ENCODE measurements at regions not wholly inside any gene's neighbourhood (a gene's known extent, or its start where the extent isn't known, plus 50 kb on each side); places are given as distances from the start of the nearest gene placed in this dataset.
"Not testable (repeated sequence)": the region's sequence is repeated elsewhere in the genome, so short reads cannot be mapped to it uniquely, and the experiment has no call there.

- Histone ChIP-seq H3K9ac (ENCODE audit: low read depth in 1 of 2, low read length in 2 of 2) (no peak overlapping the region), H3K4me3 (ENCODE audit: low read length in 2 of 2) (no peak overlapping the region), H3K27ac (ENCODE audit: low read depth in 2 of 2, low read length in 2 of 2) (no peak overlapping the region), H3K9me3 (ENCODE audit: control insufficient read depth in 2 of 2, low read length in 2 of 2) (no peaks in the 10 kb centered on the region), H3K4me1 (ENCODE audit: control insufficient read depth in 2 of 2, insufficient read depth in 2 of 2, low read length in 2 of 2) (no peaks in the 10 kb centered on the region), H3K27me3 (ENCODE audit: control insufficient read depth in 2 of 2, insufficient read depth in 2 of 2, low read length in 2 of 2) (no peaks in the 10 kb centered on the region), H3K36me3 (ENCODE audit: control insufficient read depth in 2 of 2, insufficient read depth in 2 of 2, low read length in 2 of 2) (no peaks in the 10 kb centered on the region)
These were observed 726.4 kb upstream of the ADGRL4 start for GRCh38 chr1:79732950-79733349.

- H3K9ac ChIP-seq (ENCODE audit: low read depth in 1 of 2, low read length in 2 of 2) = no peak overlapping the region
- H3K4me3 ChIP-seq (ENCODE audit: low read length in 2 of 2) = no peak overlapping the region
- no peak overlapping the region for H3K27ac ChIP-seq (ENCODE audit: low read depth in 2 of 2, low read length in 2 of 2)
- no peaks in the 10 kb centered on the region for H3K4me1 ChIP-seq (ENCODE audit: control insufficient read depth in 2 of 2, insufficient read depth in 2 of 2, low read length in 2 of 2)
- no peaks in the 10 kb centered on the region for H3K27me3 ChIP-seq (ENCODE audit: control insufficient read depth in 2 of 2, insufficient read depth in 2 of 2, low read length in 2 of 2)
- no peaks in the 10 kb centered on the region for H3K9me3 ChIP-seq (ENCODE audit: control insufficient read depth in 2 of 2, low read length in 2 of 2)
- H3K36me3 ChIP-seq (ENCODE audit: control insufficient read depth in 2 of 2, insufficient read depth in 2 of 2, low read length in 2 of 2) = no peaks in the 10 kb centered on the region
These were observed 720.4 kb upstream of the ADGRL4 start for GRCh38 chr1:79726911-79727310.

- Histone ChIP-seq H3K27me3 (ENCODE audit: control insufficient read depth in 2 of 2, insufficient read depth in 2 of 2, low read length in 2 of 2) (no peaks in the 10 kb centered on the region), H3K27ac (ENCODE audit: low read depth in 2 of 2, low read length in 2 of 2) (no peak overlapping the region), H3K4me3 (ENCODE audit: low read length in 2 of 2) (no peak overlapping the region), H3K9ac (ENCODE audit: low read depth in 1 of 2, low read length in 2 of 2) (no peak overlapping the region), H3K36me3 (ENCODE audit: control insufficient read depth in 2 of 2, insufficient read depth in 2 of 2, low read length in 2 of 2) (no peaks in the 10 kb centered on the region), H3K4me1 (ENCODE audit: control insufficient read depth in 2 of 2, insufficient read depth in 2 of 2, low read length in 2 of 2) (no peaks in the 10 kb centered on the region), H3K9me3 (ENCODE audit: control insufficient read depth in 2 of 2, low read length in 2 of 2) (no peaks in the 10 kb centered on the region)
These were observed 719.8 kb upstream of the ADGRL4 start for GRCh38 chr1:79726321-79726720.

GRCh38 chr1:79716447-79716846 lies 709.9 kb upstream of the ADGRL4 start:
- H3K4me3 ChIP-seq (ENCODE audit: low read length in 2 of 2) = no peak overlapping the region
- H3K4me1 ChIP-seq (ENCODE audit: control insufficient read depth in 2 of 2, insufficient read depth in 2 of 2, low read length in 2 of 2) = no peaks in the 10 kb centered on the region
- no peak overlapping the region for H3K9ac ChIP-seq (ENCODE audit: low read depth in 1 of 2, low read length in 2 of 2)
- no peak overlapping the region for H3K27ac ChIP-seq (ENCODE audit: low read depth in 2 of 2, low read length in 2 of 2)
- H3K9me3 ChIP-seq (ENCODE audit: control insufficient read depth in 2 of 2, low read length in 2 of 2) = no peaks in the 10 kb centered on the region
- no peaks in the 10 kb centered on the region for H3K36me3 ChIP-seq (ENCODE audit: control insufficient read depth in 2 of 2, insufficient read depth in 2 of 2, low read length in 2 of 2)
- no peaks in the 10 kb centered on the region for H3K27me3 ChIP-seq (ENCODE audit: control insufficient read depth in 2 of 2, insufficient read depth in 2 of 2, low read length in 2 of 2)

- H3K4me1 ChIP-seq (ENCODE audit: control insufficient read depth in 2 of 2, insufficient read depth in 2 of 2, low read length in 2 of 2) = no peaks in the 10 kb centered on the region
- H3K9me3 ChIP-seq (ENCODE audit: control insufficient read depth in 2 of 2, low read length in 2 of 2) = no peaks in the 10 kb centered on the region
- no peaks in the 10 kb centered on the region for H3K36me3 ChIP-seq (ENCODE audit: control insufficient read depth in 2 of 2, insufficient read depth in 2 of 2, low read length in 2 of 2)
- H3K9ac ChIP-seq (ENCODE audit: low read depth in 1 of 2, low read length in 2 of 2) = no peak overlapping the region
- no peaks in the 10 kb centered on the region for H3K27me3 ChIP-seq (ENCODE audit: control insufficient read depth in 2 of 2, insufficient read depth in 2 of 2, low read length in 2 of 2)
- no peak overlapping the region for H3K27ac ChIP-seq (ENCODE audit: low read depth in 2 of 2, low read length in 2 of 2)
- H3K4me3 ChIP-seq (ENCODE audit: low read length in 2 of 2) = no peak overlapping the region
These were observed 708.1 kb upstream of the ADGRL4 start for GRCh38 chr1:79714664-79715063.

- Histone ChIP-seq H3K4me3 (ENCODE audit: low read length in 2 of 2) (no peak overlapping the region), H3K36me3 (ENCODE audit: control insufficient read depth in 2 of 2, insufficient read depth in 2 of 2, low read length in 2 of 2) (no peaks in the 10 kb centered on the region), H3K27ac (ENCODE audit: low read depth in 2 of 2, low read length in 2 of 2) (peak overlapping the region in 1 of 2 donors; percentile 7), H3K9ac (ENCODE audit: low read depth in 1 of 2, low read length in 2 of 2) (no peak overlapping the region), H3K4me1 (ENCODE audit: control insufficient read depth in 2 of 2, insufficient read depth in 2 of 2, low read length in 2 of 2) (no peaks in the 10 kb centered on the region), H3K27me3 (ENCODE audit: control insufficient read depth in 2 of 2, insufficient read depth in 2 of 2, low read length in 2 of 2) (no peaks in the 10 kb centered on the region), H3K9me3 (ENCODE audit: control insufficient read depth in 2 of 2, low read length in 2 of 2) (no peaks in the 10 kb centered on the region)
These were observed 704.5 kb upstream of the ADGRL4 start for GRCh38 chr1:79711001-79711431.

DNA sequence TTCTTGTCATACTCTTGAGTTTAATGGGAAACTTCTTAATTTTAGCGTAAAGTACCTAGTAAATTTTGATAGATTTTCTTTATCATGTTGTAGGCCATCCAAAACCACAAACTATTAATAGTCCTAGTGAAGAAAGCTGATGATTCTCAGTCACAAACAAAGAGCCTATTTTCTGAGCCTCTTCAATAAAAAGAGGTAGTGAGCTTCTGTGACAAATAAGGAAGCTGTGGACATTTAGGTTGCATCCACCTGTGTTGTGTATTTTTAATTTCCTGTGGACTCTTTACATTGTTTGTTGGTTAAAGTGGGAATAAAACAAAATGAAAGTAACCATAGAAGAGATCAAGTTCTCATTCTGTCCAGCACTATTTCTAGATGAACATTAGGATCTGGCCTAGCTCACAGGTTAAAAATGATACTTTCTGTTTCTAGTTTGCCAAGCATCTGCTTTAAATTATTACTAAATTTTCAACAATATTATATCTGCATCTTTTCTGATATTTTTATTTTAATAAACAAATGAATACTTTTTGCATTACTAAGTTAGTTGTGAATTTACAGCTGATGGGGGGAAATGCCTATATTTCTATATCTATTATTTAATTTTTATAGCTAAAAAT lies 702.2 kb upstream of the ADGRL4 start:
- Histone ChIP-seq H3K27ac (ENCODE audit: low read depth in 2 of 2, low read length in 2 of 2) (no peak overlapping the region), H3K27me3 (ENCODE audit: control insufficient read depth in 2 of 2, insufficient read depth in 2 of 2, low read length in 2 of 2) (no peaks in the 10 kb centered on the region), H3K4me1 (ENCODE audit: control insufficient read depth in 2 of 2, insufficient read depth in 2 of 2, low read length in 2 of 2) (no peaks in the 10 kb centered on the region), H3K9me3 (ENCODE audit: control insufficient read depth in 2 of 2, low read length in 2 of 2) (no peaks in the 10 kb centered on the region), H3K4me3 (ENCODE audit: low read length in 2 of 2) (no peak overlapping the region), H3K9ac (ENCODE audit: low read depth in 1 of 2, low read length in 2 of 2) (no peak overlapping the region), H3K36me3 (ENCODE audit: control insufficient read depth in 2 of 2, insufficient read depth in 2 of 2, low read length in 2 of 2) (no peaks in the 10 kb centered on the region)

- Histone ChIP-seq H3K4me1 (ENCODE audit: control insufficient read depth in 2 of 2, insufficient read depth in 2 of 2, low read length in 2 of 2) (no peaks in the 10 kb centered on the region), H3K27me3 (ENCODE audit: control insufficient read depth in 2 of 2, insufficient read depth in 2 of 2, low read length in 2 of 2) (no peaks in the 10 kb centered on the region), H3K4me3 (ENCODE audit: low read length in 2 of 2) (no peak overlapping the region), H3K27ac (ENCODE audit: low read depth in 2 of 2, low read length in 2 of 2) (no peak overlapping the region), H3K9me3 (ENCODE audit: control insufficient read depth in 2 of 2, low read length in 2 of 2) (no peaks in the 10 kb centered on the region), H3K36me3 (ENCODE audit: control insufficient read depth in 2 of 2, insufficient read depth in 2 of 2, low read length in 2 of 2) (no peaks in the 10 kb centered on the region), H3K9ac (ENCODE audit: low read depth in 1 of 2, low read length in 2 of 2) (no peak overlapping the region)
These were observed 698.7 kb upstream of the ADGRL4 start for GRCh38 chr1:79705218-79705617.

GRCh38 chr1:79704067-79704466 lies 697.5 kb upstream of the ADGRL4 start:
- no peaks in the 10 kb centered on the region for H3K27me3 ChIP-seq (ENCODE audit: control insufficient read depth in 2 of 2, insufficient read depth in 2 of 2, low read length in 2 of 2)
- H3K4me3 ChIP-seq (ENCODE audit: low read length in 2 of 2) = no peak overlapping the region
- H3K4me1 ChIP-seq (ENCODE audit: control insufficient read depth in 2 of 2, insufficient read depth in 2 of 2, low read length in 2 of 2) = no peaks in the 10 kb centered on the region
- no peak overlapping the region for H3K9ac ChIP-seq (ENCODE audit: low read depth in 1 of 2, low read length in 2 of 2)
- no peak overlapping the region for H3K27ac ChIP-seq (ENCODE audit: low read depth in 2 of 2, low read length in 2 of 2)
- no peaks in the 10 kb centered on the region for H3K9me3 ChIP-seq (ENCODE audit: control insufficient read depth in 2 of 2, low read length in 2 of 2)
- no peaks in the 10 kb centered on the region for H3K36me3 ChIP-seq (ENCODE audit: control insufficient read depth in 2 of 2, insufficient read depth in 2 of 2, low read length in 2 of 2)

DNA sequence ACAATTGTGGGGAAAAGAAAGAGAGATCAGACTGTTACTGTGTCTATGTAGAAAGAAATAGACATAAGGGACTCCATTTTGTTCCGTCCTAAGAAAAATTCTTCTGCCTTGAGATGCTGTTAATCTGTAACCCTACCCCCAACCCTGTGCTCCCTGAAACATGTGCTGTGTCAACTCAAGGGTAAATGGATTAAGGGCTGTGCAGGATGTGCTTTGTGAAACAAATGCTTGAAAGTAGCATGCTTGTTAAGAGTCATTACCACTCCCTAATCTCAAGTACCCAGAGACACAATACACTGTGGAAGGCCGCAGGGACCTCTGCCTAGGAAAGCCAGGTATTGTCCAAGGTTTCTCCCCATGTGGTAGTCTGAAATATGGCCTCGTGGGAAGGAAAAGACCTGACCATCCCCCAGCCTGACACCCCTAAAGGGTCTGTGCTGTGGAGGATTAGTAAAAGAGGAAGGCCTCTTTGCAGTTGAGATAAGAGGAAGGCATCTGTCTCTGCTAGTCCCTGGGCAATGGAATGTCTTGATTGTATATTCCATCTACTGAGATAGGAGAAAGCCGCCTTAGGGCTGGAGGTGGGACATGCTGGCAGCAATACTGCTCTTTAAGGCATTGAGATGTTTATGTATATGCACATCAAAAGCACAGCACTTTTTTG lies 695.9 kb upstream of the ADGRL4 start:
- H3K27ac ChIP-seq (ENCODE audit: low read depth in 2 of 2, low read length in 2 of 2); H3K9ac ChIP-seq (ENCODE audit: low read depth in 1 of 2, low read length in 2 of 2); H3K27me3 ChIP-seq (ENCODE audit: control insufficient read depth in 2 of 2, insufficient read depth in 2 of 2, low read length in 2 of 2); H3K4me3 ChIP-seq (ENCODE audit: low read length in 2 of 2); H3K9me3 ChIP-seq (ENCODE audit: control insufficient read depth in 2 of 2, low read length in 2 of 2); H3K4me1 ChIP-seq (ENCODE audit: control insufficient read depth in 2 of 2, insufficient read depth in 2 of 2, low read length in 2 of 2); H3K36me3 ChIP-seq (ENCODE audit: control insufficient read depth in 2 of 2, insufficient read depth in 2 of 2, low read length in 2 of 2): not testable (repeated sequence)
